Lower leg skin (tissue), 3 donors: ENCODE measurements at regions not wholly inside any gene's neighbourhood (a gene's known extent, or its start where the extent isn't known, plus 50 kb on each side); places are given as distances from the start of the nearest gene placed in this dataset.

Source experiments
- CTCF ChIP-seq, 3 donors: fragments of 450-650 bp; IDR thresholded peaks; one replicate each; pipeline ENCODE4 v1.5.1; 2016; ENCODE audit warnings: antibody characterized with exemption in 3 of 3, mild to moderate bottlenecking in 3 of 3, moderate library complexity in 2 of 3
- POLR2A ChIP-seq, 2 donors: fragments of 450-650 bp; IDR thresholded peaks; one replicate each; pipeline ENCODE4 v1.6.1; 2016 to 2017; ENCODE audit warnings: antibody characterized with exemption in 2 of 2, mild to moderate bottlenecking in 1 of 2, moderate library complexity in 1 of 2

- TF ChIP-seq CTCF (IDR thresholded peaks at IDR 0.05) (no peak), POLR2A (IDR thresholded peaks at IDR 0.05) (no peak)
Measured at GRCh38 chr20:1764136-1765033, 106.8 kb upstream of the SIRPG start.
